ENCODE measurements at regions not wholly inside any gene's neighbourhood (a gene's known extent, or its start where the extent isn't known, plus 50 kb on each side); places are given as distances from the start of the nearest gene placed in this dataset.
A peak's percentile ranks its signal among the peaks of the same experiment; 100 is the strongest.
"Not testable (repeated sequence)": the region's sequence is repeated elsewhere in the genome, so short reads cannot be mapped to it uniquely, and the experiment has no call there.

GRCh38 chr9:96157675-96158074 lies 144.3 kb downstream of the HSD17B3 start:
- DNase-seq (ENCODE audit: low read depth in 2 of 2, low spot score in 1 of 2): no peak

- no peak for DNase-seq (ENCODE audit: low read depth in 2 of 2, low spot score in 1 of 2)
These were observed 145.6 kb downstream of the HSD17B3 start for GRCh38 chr9:96156171-96156974.

- no peak for DNase-seq (ENCODE audit: low read depth in 2 of 2, low spot score in 1 of 2)
These were observed 147.9 kb downstream of the HSD17B3 start for GRCh38 chr9:96154081-96154480.

GRCh38 chr9:96152550-96152949 lies 149.4 kb downstream of the HSD17B3 start:
- DNase-seq (ENCODE audit: low read depth in 2 of 2, low spot score in 1 of 2): no peak

GRCh38 chr9:96150324-96151227 lies 151.4 kb downstream of the HSD17B3 start:
- peak; percentile 20 to 23 for DNase-seq (ENCODE audit: low read depth in 2 of 2, low spot score in 1 of 2)

- no peak for DNase-seq (ENCODE audit: low read depth in 2 of 2, low spot score in 1 of 2)
These were observed 152.3 kb downstream of the HSD17B3 start for GRCh38 chr9:96149533-96150280.

- DNase-seq (ENCODE audit: low read depth in 2 of 2, low spot score in 1 of 2): no peak
These were observed 153.1 kb downstream of the HSD17B3 start for GRCh38 chr9:96148634-96149532.

GRCh38 chr9:96147029-96147428 lies 154.9 kb downstream of the HSD17B3 start:
- DNase-seq (ENCODE audit: low read depth in 2 of 2, low spot score in 1 of 2): not testable (repeated sequence)

GRCh38 chr9:96141666-96142065 lies 160.3 kb downstream of the HSD17B3 start:
- DNase-seq (ENCODE audit: low read depth in 2 of 2, low spot score in 1 of 2): no peak

- no peak for DNase-seq (ENCODE audit: low read depth in 2 of 2, low spot score in 1 of 2)
These were observed 160.9 kb downstream of the HSD17B3 start for GRCh38 chr9:96141128-96141474.

- DNase-seq (ENCODE audit: low read depth in 2 of 2, low spot score in 1 of 2): no peak
These were observed 161.5 kb downstream of the HSD17B3 start for GRCh38 chr9:96140296-96141127.

GRCh38 chr9:96139592-96140295 lies 162.2 kb downstream of the HSD17B3 start:
- no peak for DNase-seq (ENCODE audit: low read depth in 2 of 2, low spot score in 1 of 2)

GRCh38 chr9:96138616-96139015 lies 163.4 kb downstream of the HSD17B3 start:
- no peak for DNase-seq (ENCODE audit: low read depth in 2 of 2, low spot score in 1 of 2)

- no peak for DNase-seq (ENCODE audit: low read depth in 2 of 2, low spot score in 1 of 2)
These were observed 164.1 kb downstream of the HSD17B3 start for GRCh38 chr9:96137671-96138429.

- no peak for DNase-seq (ENCODE audit: low read depth in 2 of 2, low spot score in 1 of 2)
These were observed 164.8 kb downstream of the HSD17B3 start for GRCh38 chr9:96136992-96137670.

- no peak for DNase-seq (ENCODE audit: low read depth in 2 of 2, low spot score in 1 of 2)
These were observed 166.2 kb downstream of the HSD17B3 start for GRCh38 chr9:96135753-96136290.

- DNase-seq (ENCODE audit: low read depth in 2 of 2, low spot score in 1 of 2): no peak
These were observed 166.8 kb downstream of the HSD17B3 start for GRCh38 chr9:96135076-96135752.
